BE2C (cell line): ENCODE measurements at regions not wholly inside any gene's neighbourhood (a gene's known extent, or its start where the extent isn't known, plus 50 kb on each side); places are given as distances from the start of the nearest gene placed in this dataset.

Experiments
- DNase-seq: peaks from one replicate; pipeline ENCODE4 v3.0.0-alpha.2; 2020
- H3K27me3 ChIP-seq: fragments of 250-450 bp; sonication (Bioruptor Pico); 2 replicates; pipeline ENCODE4 v1.5.1; 2020; ENCODE audit warnings: mild to moderate bottlenecking
- H3K36me3 ChIP-seq: fragments of 250-450 bp; sonication (Bioruptor Pico); 2 replicates; pipeline ENCODE4 v1.5.1; 2020; ENCODE audit warnings: mild to moderate bottlenecking
- H3K4me1 ChIP-seq: fragments of 250-450 bp; sonication (Bioruptor Pico); 2 replicates; pipeline ENCODE4 v1.5.1; 2020
- H3K4me3 ChIP-seq: 2 replicates; pipeline ENCODE4 v1.5.1; 2011; ENCODE audit warnings: low read depth, low read length
- H3K9me3 ChIP-seq: fragments of 250-450 bp; sonication (Bioruptor Pico); 2 replicates; pipeline ENCODE4 v1.5.1; 2020
- CTCF ChIP-seq: IDR thresholded peaks from 2 replicates; pipeline ENCODE4 v1.5.1; 2012; ENCODE audit warnings: mild to moderate bottlenecking, low read depth, low read length

- TF ChIP-seq CTCF, result no peak
- DNase-seq, result no peak
Observed at GRCh38 chr3:98991393-98991792, 89.9 kb upstream of the DCBLD2 start.

GRCh38 chr3:98990657-98991056 lies 89.2 kb upstream of the DCBLD2 start:
- Histone ChIP-seq H3K36me3 (no peaks in the 10 kb centered on the region), H3K9me3 (no peaks in the 10 kb centered on the region), H3K4me3 (no peak overlapping the region), H3K4me1 (no peaks in the 10 kb centered on the region), H3K27me3 (no peaks in the 10 kb centered on the region)
- no peak for DNase-seq
- TF ChIP-seq CTCF, result no peak

More at GRCh38 chr3:98991393-98991792, 89.9 kb upstream of the DCBLD2 start:
- Histone ChIP-seq H3K27me3 (no peaks in the 10 kb centered on the region), H3K36me3 (no peaks in the 10 kb centered on the region), H3K4me3 (no peak overlapping the region), H3K9me3 (no peaks in the 10 kb centered on the region), H3K4me1 (no peaks in the 10 kb centered on the region)

GRCh38 chr3:98986073-98986472 lies 84.6 kb upstream of the DCBLD2 start:
- H3K27me3 ChIP-seq, result no peaks in the 10 kb centered on the region
- TF ChIP-seq CTCF, result no peak
- H3K9me3 ChIP-seq, result no peaks in the 10 kb centered on the region
- DNase-seq, result no peak
- no peaks in the 10 kb centered on the region for H3K4me1 ChIP-seq
- H3K4me3 ChIP-seq, result no peak overlapping the region
- no peaks in the 10 kb centered on the region for H3K36me3 ChIP-seq

GRCh38 chr3:98985431-98985830 lies 83.9 kb upstream of the DCBLD2 start:
- no peak for TF ChIP-seq CTCF
- no peak for DNase-seq
- no peak overlapping the region for H3K4me3 ChIP-seq
- H3K27me3 ChIP-seq, result no peaks in the 10 kb centered on the region
- H3K9me3 ChIP-seq, result no peaks in the 10 kb centered on the region
- no peaks in the 10 kb centered on the region for H3K36me3 ChIP-seq
- no peaks in the 10 kb centered on the region for H3K4me1 ChIP-seq

- H3K27me3 ChIP-seq, result no peaks in the 10 kb centered on the region
- no peak for TF ChIP-seq CTCF
- no peak overlapping the region for H3K4me3 ChIP-seq
- H3K9me3 ChIP-seq, result no peaks in the 10 kb centered on the region
- DNase-seq, result no peak
- no peaks in the 10 kb centered on the region for H3K4me1 ChIP-seq
- no peaks in the 10 kb centered on the region for H3K36me3 ChIP-seq
Observed at GRCh38 chr3:98984024-98984423, 82.5 kb upstream of the DCBLD2 start.

- DNase-seq, result no peak
- TF ChIP-seq CTCF, result no peak
- Histone ChIP-seq H3K9me3 (no peaks in the 10 kb centered on the region), H3K4me3 (no peak overlapping the region), H3K4me1 (no peaks in the 10 kb centered on the region), H3K27me3 (no peaks in the 10 kb centered on the region), H3K36me3 (no peaks in the 10 kb centered on the region)
Observed at GRCh38 chr3:98982351-98982750, 80.9 kb upstream of the DCBLD2 start.
